Erythroblast (primary cell): ENCODE measurements at regions not wholly inside any gene's neighbourhood (a gene's known extent, or its start where the extent isn't known, plus 50 kb on each side); places are given as distances from the start of the nearest gene placed in this dataset.

Experiments
- GATA1 ChIP-seq: IDR thresholded peaks from 2 replicates; pipeline ENCODE4 v1.6.1; 2011; ENCODE audit warnings: low read depth, mild to moderate bottlenecking, control low read depth, low read length, moderate library complexity
- POLR2A ChIP-seq: IDR thresholded peaks from 2 replicates; pipeline ENCODE4 v1.6.1; 2011; ENCODE audit warnings: mild to moderate bottlenecking, low read length

- no peak for TF ChIP-seq POLR2A
- no peak for TF ChIP-seq GATA1
Measured at GRCh38 chr12:43245947-43246346, 306.1 kb downstream of the ADAMTS20 start.
